ENCODE measurements at regions not wholly inside any gene's neighbourhood (a gene's known extent, or its start where the extent isn't known, plus 50 kb on each side); places are given as distances from the start of the nearest gene placed in this dataset.

DNA sequence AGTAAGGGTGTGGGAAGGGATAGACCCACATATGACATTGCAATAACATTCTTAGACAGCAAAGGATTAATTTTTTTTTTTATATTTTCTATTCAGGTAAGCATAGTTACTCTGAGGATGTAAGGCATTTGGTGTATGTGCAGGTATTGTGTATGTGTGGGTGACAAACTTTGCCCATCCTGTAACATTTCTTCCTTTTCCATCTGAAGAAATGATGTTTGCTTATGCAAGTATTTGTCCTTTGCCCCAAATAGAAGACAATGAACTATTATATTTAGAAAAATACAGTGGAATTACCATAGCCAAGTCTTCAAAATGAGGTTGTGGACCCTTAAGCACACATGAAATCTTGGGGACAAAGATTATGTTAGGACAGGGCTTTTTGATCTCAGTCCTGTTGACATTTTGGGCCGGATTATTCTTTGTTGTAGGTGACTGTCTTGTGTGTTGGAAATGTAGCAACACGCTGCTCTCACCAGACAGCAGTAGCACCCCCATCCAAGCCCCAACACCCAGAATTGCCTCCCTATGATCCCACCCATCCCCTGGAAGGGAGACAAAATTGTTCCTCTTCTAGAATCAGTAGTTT is 1244.7 kb downstream of the STIM2 start:
- TF ChIP-seq, protein P1, sequence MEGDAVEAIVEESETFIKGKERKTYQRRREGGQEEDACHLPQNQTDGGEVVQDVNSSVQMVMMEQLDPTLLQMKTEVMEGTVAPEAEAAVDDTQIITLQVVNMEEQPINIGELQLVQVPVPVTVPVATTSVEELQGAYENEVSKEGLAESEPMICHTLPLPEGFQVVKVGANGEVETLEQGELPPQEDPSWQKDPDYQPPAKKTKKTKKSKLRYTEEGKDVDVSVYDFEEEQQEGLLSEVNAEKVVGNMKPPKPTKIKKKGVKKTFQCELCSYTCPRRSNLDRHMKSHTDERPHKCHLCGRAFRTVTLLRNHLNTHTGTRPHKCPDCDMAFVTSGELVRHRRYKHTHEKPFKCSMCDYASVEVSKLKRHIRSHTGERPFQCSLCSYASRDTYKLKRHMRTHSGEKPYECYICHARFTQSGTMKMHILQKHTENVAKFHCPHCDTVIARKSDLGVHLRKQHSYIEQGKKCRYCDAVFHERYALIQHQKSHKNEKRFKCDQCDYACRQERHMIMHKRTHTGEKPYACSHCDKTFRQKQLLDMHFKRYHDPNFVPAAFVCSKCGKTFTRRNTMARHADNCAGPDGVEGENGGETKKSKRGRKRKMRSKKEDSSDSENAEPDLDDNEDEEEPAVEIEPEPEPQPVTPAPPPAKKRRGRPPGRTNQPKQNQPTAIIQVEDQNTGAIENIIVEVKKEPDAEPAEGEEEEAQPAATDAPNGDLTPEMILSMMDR (IDR thresholded peaks at IDR 0.05): no peak
- TF ChIP-seq POLR2AphosphoS5 (IDR thresholded peaks at IDR 0.05): no peak
